OCI-LY3 (cell line): ENCODE measurements at regions not wholly inside any gene's neighbourhood (a gene's known extent, or its start where the extent isn't known, plus 50 kb on each side); places are given as distances from the start of the nearest gene placed in this dataset.

Source experiments
- CTCF ChIP-seq: fragments of 200-600, 300-600 bp; sonication (generic); IDR thresholded peaks from 2 replicates; pipeline ENCODE4 v1.5.1; 2014; ENCODE audit warnings: antibody characterized with exemption, low read length, low read depth
- EZH2phosphoT487 ChIP-seq: fragments of 200-600 bp; shearing (Covaris generic); IDR thresholded peaks from 2 replicates; pipeline ENCODE4 v1.6.1; 2018; ENCODE audit warnings: antibody characterized with exemption, mixed run types, low read depth

DNA sequence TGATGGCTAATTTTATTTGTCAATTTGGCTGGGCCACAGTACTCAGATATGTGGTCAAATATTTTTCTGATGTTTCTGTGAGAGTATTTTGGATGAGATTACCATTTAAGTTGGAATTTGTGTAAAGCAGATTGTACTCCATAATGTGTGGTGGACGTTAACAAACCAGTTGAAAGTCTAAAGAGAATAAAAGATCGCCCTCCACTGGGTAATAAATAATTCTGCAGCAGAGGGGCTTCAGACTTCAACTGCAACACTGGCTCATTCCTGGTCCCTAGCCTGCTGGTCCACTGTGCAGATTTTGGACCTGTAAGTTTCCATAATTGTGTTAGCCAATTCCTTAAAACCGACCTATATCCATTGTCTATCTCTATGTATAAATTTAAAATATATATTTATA is 540.3 kb downstream of the PCDH18 start:
- no peak; the same call in 1 of the 2 replicates for TF ChIP-seq CTCF
- TF ChIP-seq EZH2phosphoT487, result no peak
